Cardiac muscle cell (in vitro differentiated cells and primary cell): ENCODE measurements at regions not wholly inside any gene's neighbourhood (a gene's known extent, or its start where the extent isn't known, plus 50 kb on each side); places are given as distances from the start of the nearest gene placed in this dataset.

Experiments used
- DNase-seq, 2 donors: peaks; one replicate each; pipeline versions ENCODE4 v3.0.0 to v3.0.0-alpha.2; 2010 to 2017; ENCODE audit warnings: low read depth in 1 of 2, low spot score in 1 of 2
- H3K27ac ChIP-seq: fragments of 200-600 bp; sonication (generic); 2 replicates; pipeline ENCODE4 v1.5.1; 2016
- H3K27me3 ChIP-seq: fragments of 200-600 bp; sonication (generic); 2 replicates; pipeline ENCODE4 v1.6.0; 2016; ENCODE audit warnings: control low read depth
- H3K36me3 ChIP-seq: fragments of 200-600 bp; sonication (generic); 2 replicates; pipeline ENCODE4 v1.5.1; 2016; ENCODE audit warnings: control low read depth
- H3K4me1 ChIP-seq: fragments of 200-600 bp; sonication (generic); 2 replicates; pipeline ENCODE4 v1.8.1; 2017; ENCODE audit warnings: low read depth, mild to moderate bottlenecking, mixed run types
- H3K4me3 ChIP-seq: fragments of 200-600 bp; sonication (generic); 2 replicates; pipeline ENCODE4 v1.5.1; 2016; ENCODE audit warnings: mild to moderate bottlenecking
- H3K9me3 ChIP-seq: fragments of 200-600 bp; sonication (generic); 2 replicates; pipeline ENCODE4 v1.5.1; 2017; ENCODE audit warnings: low read depth, mild to moderate bottlenecking, control low read depth
- CTCF ChIP-seq: IDR thresholded peaks from 2 replicates; pipeline ENCODE4 v1.5.1; 2012; ENCODE audit warnings: low read depth, mild to moderate bottlenecking, low read length

GRCh38 chr14:25552826-25553225, 502.9 kb upstream of the STXBP6 start:
- Histone ChIP-seq H3K4me3 (no peak overlapping the region), H3K27ac (no peak overlapping the region), H3K36me3 (no peaks in the 10 kb centered on the region), H3K4me1 (no peaks in the 10 kb centered on the region), H3K27me3 (no peaks in the 10 kb centered on the region), H3K9me3 (no peaks in the 10 kb centered on the region)
- TF ChIP-seq CTCF, result no peak
- DNase-seq, result no peak

DNA sequence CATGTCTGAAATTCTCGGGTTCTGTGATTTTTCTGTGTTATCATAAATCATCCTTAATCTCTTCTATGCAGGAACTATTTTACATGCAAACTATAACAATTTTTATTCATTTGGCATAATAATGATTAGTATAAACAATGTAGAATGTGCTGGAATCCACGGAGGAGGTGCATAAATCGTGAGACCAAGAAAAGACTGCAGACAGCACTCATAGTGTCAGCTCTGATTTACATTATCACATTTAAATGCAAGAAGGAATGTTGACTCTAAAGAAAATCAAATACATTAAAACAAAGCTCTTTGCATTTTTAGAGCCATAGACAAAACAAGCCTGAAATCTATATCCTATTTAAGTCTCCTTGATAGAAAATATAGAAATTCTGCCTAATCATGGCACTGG, 501.7 kb upstream of the STXBP6 start:
- H3K4me3 ChIP-seq, result no peak overlapping the region
- TF ChIP-seq CTCF, result no peak
- DNase-seq, result no peak
- no peaks in the 10 kb centered on the region for H3K9me3 ChIP-seq
- no peaks in the 10 kb centered on the region for H3K36me3 ChIP-seq
- H3K27ac ChIP-seq, result no peak overlapping the region
- H3K27me3 ChIP-seq, result no peaks in the 10 kb centered on the region
- no peaks in the 10 kb centered on the region for H3K4me1 ChIP-seq

DNA sequence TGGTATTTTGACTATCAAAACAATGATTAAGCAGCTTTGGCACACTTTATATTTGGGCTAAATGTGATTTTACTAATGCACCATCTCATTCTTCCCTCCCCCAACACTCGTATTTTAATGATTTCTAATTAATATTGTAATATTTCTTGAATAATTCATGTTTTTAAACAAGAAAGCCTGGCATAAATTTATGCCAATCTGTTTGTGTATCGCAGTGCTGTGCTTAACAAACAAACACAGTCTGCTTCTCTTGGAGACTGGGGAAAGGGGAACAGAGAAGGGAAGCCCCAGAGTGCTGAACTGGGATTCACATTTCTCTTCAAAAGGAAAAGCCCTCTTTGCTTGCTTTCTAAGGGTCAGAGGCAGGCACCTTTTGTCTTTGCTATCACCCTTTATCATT, 496.9 kb upstream of the STXBP6 start:
- Histone ChIP-seq H3K4me3 (no peak overlapping the region), H3K9me3 (no peaks in the 10 kb centered on the region), H3K27ac (no peak overlapping the region), H3K36me3 (no peaks in the 10 kb centered on the region), H3K27me3 (no peaks in the 10 kb centered on the region), H3K4me1 (no peaks in the 10 kb centered on the region)
- no peak for TF ChIP-seq CTCF
- no peak for DNase-seq

GRCh38 chr14:25537846-25538455, 488.0 kb upstream of the STXBP6 start:
- Histone ChIP-seq H3K27ac (no peak overlapping the region), H3K9me3 (no peaks in the 10 kb centered on the region), H3K4me1 (no peaks in the 10 kb centered on the region), H3K36me3 (no peaks in the 10 kb centered on the region), H3K4me3 (no peak overlapping the region), H3K27me3 (no peaks in the 10 kb centered on the region)
- DNase-seq, result peak in 1 of 2 donors; percentile 57
- TF ChIP-seq CTCF, result no peak

DNA sequence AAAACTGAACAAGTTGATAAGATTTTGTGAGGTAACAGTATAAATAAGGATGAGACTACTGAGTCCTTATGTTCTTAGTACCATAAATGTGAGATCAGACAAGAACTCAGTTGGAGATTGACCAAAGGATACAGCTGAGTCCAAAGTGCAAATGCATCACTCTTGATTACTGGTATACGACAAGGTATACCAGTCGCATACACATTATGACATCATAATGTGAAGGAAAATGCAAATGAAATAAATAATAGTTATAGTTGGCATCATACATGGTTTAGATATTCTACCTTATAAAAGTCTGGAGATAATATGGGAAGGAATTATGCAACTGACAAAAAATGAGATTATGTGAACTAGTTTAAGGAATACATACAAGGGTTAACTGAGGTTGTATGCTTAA, 476.3 kb upstream of the STXBP6 start:
- DNase-seq, result no peak
- Histone ChIP-seq H3K4me3 (no peak overlapping the region), H3K4me1 (no peaks in the 10 kb centered on the region), H3K36me3 (no peaks in the 10 kb centered on the region), H3K27me3 (no peaks in the 10 kb centered on the region), H3K27ac (no peak overlapping the region), H3K9me3 (no peaks in the 10 kb centered on the region)
- no peak for TF ChIP-seq CTCF

DNA sequence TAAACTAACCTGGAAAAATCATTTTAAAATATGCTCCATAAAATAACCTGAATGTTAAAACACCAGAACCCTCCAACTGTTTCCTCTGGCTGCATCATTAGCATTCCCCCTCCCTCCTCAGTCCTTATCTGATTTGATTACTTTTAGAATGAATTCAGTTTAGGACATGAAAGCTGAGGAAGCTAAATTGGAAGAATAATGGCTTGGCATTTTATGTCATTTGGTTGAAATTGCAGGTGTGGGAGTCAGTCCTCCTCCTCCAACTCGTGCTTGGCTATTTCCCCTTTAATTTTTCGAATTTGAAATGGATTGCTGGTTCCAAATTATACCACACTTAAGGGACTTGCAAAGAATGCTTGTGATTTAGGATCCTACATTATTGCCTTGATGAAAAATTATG, 473.0 kb upstream of the STXBP6 start:
- TF ChIP-seq CTCF, result no peak
- Histone ChIP-seq H3K4me3 (no peak overlapping the region), H3K9me3 (no peaks in the 10 kb centered on the region), H3K4me1 (no peaks in the 10 kb centered on the region), H3K27ac (no peak overlapping the region), H3K36me3 (no peaks in the 10 kb centered on the region), H3K27me3 (no peaks in the 10 kb centered on the region)
- DNase-seq, result no peak
